ENCODE measurements at regions not wholly inside any gene's neighbourhood (a gene's known extent, or its start where the extent isn't known, plus 50 kb on each side); places are given as distances from the start of the nearest gene placed in this dataset.
"Not testable (repeated sequence)": the region's sequence is repeated elsewhere in the genome, so short reads cannot be mapped to it uniquely, and the experiment has no call there.

DNA sequence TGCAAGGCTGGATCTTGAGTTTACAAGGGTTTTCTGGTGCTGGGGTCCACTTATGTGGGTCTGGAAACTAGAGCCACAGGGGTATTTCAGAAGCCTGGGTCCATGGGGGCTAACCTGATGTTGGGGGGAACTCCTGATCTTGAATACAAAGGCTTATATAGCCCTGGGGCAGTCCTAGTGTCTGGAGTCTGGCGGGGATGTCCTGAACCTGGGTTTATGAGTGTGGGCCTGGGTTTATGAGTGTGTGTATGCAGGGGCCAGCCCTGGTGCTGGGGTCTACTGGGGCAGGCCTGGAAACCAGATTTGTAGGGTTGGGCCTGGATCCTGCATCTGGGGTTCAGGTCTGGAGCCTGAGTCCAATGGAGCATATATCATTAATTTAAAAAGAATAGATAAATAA lies 146.5 kb upstream of the C1GALT1 start:
- H3K27me3 Mint-ChIP-seq (ENCODE audit: low read depth) = no peaks in the 10 kb centered on the region

DNA sequence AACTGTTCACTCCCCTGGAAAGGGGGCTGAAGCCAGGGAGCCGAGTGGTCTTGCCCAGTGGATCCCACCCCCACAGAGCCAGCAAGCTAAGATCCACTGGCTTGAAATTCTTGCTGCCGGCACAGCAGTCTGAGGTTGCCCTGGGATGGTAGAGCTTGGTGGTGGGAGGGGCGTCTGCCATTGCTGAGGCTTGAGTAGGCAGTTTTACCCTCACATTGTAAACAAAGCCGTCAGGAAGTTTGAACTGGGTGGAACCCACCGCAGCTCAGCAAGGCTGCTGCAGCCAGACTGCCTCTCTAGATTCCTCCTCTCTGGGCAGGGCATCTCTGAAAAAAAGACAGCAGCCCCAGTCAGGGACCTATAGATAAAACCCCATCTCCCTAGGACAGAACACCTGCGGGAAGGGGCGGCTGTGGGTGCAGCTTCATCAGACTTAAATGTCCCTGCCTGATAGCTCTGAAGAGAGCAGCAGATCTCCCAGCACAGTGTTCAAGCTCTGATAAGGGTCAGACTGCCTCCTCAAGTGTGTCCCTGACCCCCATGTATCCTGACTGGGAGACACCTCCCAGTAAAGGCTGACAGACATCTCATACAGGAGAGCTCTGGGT lies 140.0 kb upstream of the C1GALT1 start:
- H3K9ac ChIP-seq (ENCODE audit: extremely low read depth, insufficient read length, low read length); H2BK5ac ChIP-seq (ENCODE audit: insufficient read length, low read length); H2AFZ ChIP-seq (ENCODE audit: low read length); H3K9me3 ChIP-seq (ENCODE audit: control insufficient read depth, low read depth, low read length); H3K14ac ChIP-seq (ENCODE audit: insufficient read depth, low read length); H2AK5ac ChIP-seq (ENCODE audit: insufficient read length, low read length); H2BK12ac ChIP-seq (ENCODE audit: insufficient read length, low read depth, low read length); H3K56ac ChIP-seq (ENCODE audit: insufficient read length, low read depth, low read length); H4K20me1 ChIP-seq (ENCODE audit: control insufficient read depth, insufficient read depth, insufficient read length); H3K79me2 ChIP-seq (ENCODE audit: insufficient read depth, low read length); H2BK120ac ChIP-seq (ENCODE audit: low read depth, low read length, poor library complexity, severe bottlenecking); H4K5ac ChIP-seq (ENCODE audit: insufficient read length, low read depth, low read length); H3K4me1 ChIP-seq (ENCODE audit: insufficient read depth, low read length); H2BK15ac ChIP-seq (ENCODE audit: low read depth, low read length); H3T11ph ChIP-seq (ENCODE audit: low read length); DNase-seq; H3K23ac ChIP-seq (ENCODE audit: insufficient read length, low read depth, low read length); H3K36me3 Mint-ChIP-seq (ENCODE audit: insufficient read depth in 1 of 3, low read depth in 3 of 3); H4K8ac ChIP-seq (replicated peaks; ENCODE audit: insufficient read length, low read depth, low read length); H3K27ac Mint-ChIP-seq; H3K27ac ChIP-seq (ENCODE audit: insufficient read length, low read depth, low read length); H3K18ac ChIP-seq (ENCODE audit: insufficient read length, low read depth, low read length); H3K79me1 ChIP-seq (ENCODE audit: insufficient read depth, low read depth, low read length, poor library complexity, severe bottlenecking); H3K9me3 Mint-ChIP-seq; H3K23me2 ChIP-seq (ENCODE audit: insufficient read length, low read depth, low read length, poor library complexity, severe bottlenecking); H3K27me3 ChIP-seq (ENCODE audit: insufficient read depth, low read length); H3K4me2 ChIP-seq (ENCODE audit: insufficient read depth, insufficient read length, low read length); H3K4me3 Mint-ChIP-seq; H3K4ac ChIP-seq (ENCODE audit: low read depth, low read length); H2BK20ac ChIP-seq (ENCODE audit: low read depth, low read length, poor library complexity, severe bottlenecking); H4K91ac ChIP-seq (ENCODE audit: insufficient read length, low read depth, low read length); H3K27me3 Mint-ChIP-seq (ENCODE audit: low read depth); H3K4me1 Mint-ChIP-seq: not testable (repeated sequence)
- WGBS (ENCODE audit: extremely low coverage, insufficient read length, low lambda C conversion rate) = no CpG with 5 or more reads among the region's 7 CpGs

More for the DNA sequence above, 146.5 kb upstream of the C1GALT1 start:
- Histone ChIP-seq H3K27me3 (ENCODE audit: insufficient read depth, low read length) (no peaks in the 10 kb centered on the region), H4K5ac (ENCODE audit: insufficient read length, low read depth, low read length) (no peak overlapping the region), H2BK15ac (ENCODE audit: low read depth, low read length) (no peak overlapping the region), H3K4me1 (ENCODE audit: insufficient read depth, low read length) (no peaks in the 10 kb centered on the region), H2BK120ac (ENCODE audit: low read depth, low read length, poor library complexity, severe bottlenecking) (no peak overlapping the region), H3K23me2 (ENCODE audit: insufficient read length, low read depth, low read length, poor library complexity, severe bottlenecking) (no peaks in the 10 kb centered on the region), H3K9ac (ENCODE audit: extremely low read depth, insufficient read length, low read length) (no peak overlapping the region), H4K91ac (ENCODE audit: insufficient read length, low read depth, low read length) (no peak overlapping the region), H4K20me1 (ENCODE audit: control insufficient read depth, insufficient read depth, insufficient read length) (no peaks in the 10 kb centered on the region), H3T11ph (ENCODE audit: low read length) (no peak overlapping the region), H2AK5ac (ENCODE audit: insufficient read length, low read length) (no peak overlapping the region), H3K23ac (ENCODE audit: insufficient read length, low read depth, low read length) (no peak overlapping the region), H3K9me3 (ENCODE audit: control insufficient read depth, low read depth, low read length) (no peaks in the 10 kb centered on the region), H3K14ac (ENCODE audit: insufficient read depth, low read length) (no peak overlapping the region), H2BK5ac (ENCODE audit: insufficient read length, low read length) (no peak overlapping the region), H3K4me2 (ENCODE audit: insufficient read depth, insufficient read length, low read length) (no peak overlapping the region), H2AFZ (ENCODE audit: low read length) (no peak overlapping the region), H2BK20ac (ENCODE audit: low read depth, low read length, poor library complexity, severe bottlenecking) (no peak overlapping the region), H3K18ac (ENCODE audit: insufficient read length, low read depth, low read length) (no peak overlapping the region), H3K56ac (ENCODE audit: insufficient read length, low read depth, low read length) (no peak overlapping the region), H2BK12ac (ENCODE audit: insufficient read length, low read depth, low read length) (no peak overlapping the region), H4K8ac (replicated peaks; ENCODE audit: insufficient read length, low read depth, low read length) (no peak overlapping the region), H3K4ac (ENCODE audit: low read depth, low read length) (no peak overlapping the region), H3K27ac (ENCODE audit: insufficient read length, low read depth, low read length) (no peak overlapping the region), H3K79me1 (ENCODE audit: insufficient read depth, low read depth, low read length, poor library complexity, severe bottlenecking) (no peaks in the 10 kb centered on the region), H3K79me2 (ENCODE audit: insufficient read depth, low read length) (no peaks in the 10 kb centered on the region)
- H3K4me1 Mint-ChIP-seq = peaks cover 5 to 9% of the 10 kb centered on the region in 2 experiments
- TF ChIP-seq, protein P1, sequence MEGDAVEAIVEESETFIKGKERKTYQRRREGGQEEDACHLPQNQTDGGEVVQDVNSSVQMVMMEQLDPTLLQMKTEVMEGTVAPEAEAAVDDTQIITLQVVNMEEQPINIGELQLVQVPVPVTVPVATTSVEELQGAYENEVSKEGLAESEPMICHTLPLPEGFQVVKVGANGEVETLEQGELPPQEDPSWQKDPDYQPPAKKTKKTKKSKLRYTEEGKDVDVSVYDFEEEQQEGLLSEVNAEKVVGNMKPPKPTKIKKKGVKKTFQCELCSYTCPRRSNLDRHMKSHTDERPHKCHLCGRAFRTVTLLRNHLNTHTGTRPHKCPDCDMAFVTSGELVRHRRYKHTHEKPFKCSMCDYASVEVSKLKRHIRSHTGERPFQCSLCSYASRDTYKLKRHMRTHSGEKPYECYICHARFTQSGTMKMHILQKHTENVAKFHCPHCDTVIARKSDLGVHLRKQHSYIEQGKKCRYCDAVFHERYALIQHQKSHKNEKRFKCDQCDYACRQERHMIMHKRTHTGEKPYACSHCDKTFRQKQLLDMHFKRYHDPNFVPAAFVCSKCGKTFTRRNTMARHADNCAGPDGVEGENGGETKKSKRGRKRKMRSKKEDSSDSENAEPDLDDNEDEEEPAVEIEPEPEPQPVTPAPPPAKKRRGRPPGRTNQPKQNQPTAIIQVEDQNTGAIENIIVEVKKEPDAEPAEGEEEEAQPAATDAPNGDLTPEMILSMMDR (conservative IDR thresholded peaks at IDR 0.05) = no peak
- no CpG with 5 or more reads among the region's 1 CpG for WGBS (ENCODE audit: extremely low coverage, insufficient read length, low lambda C conversion rate)
- peaks cover 0 to 2% (median 0%) of the 10 kb centered on the region in 3 experiments; a peak in 1 of 7 replicates for H3K36me3 Mint-ChIP-seq (ENCODE audit: insufficient read depth in 1 of 3, low read depth in 3 of 3)
- no peak overlapping the region for H3K27ac Mint-ChIP-seq
- peaks cover 2 to 6% of the 10 kb centered on the region in 2 experiments; a peak in 3 of 5 replicates for H3K9me3 Mint-ChIP-seq
- DNase-seq = no peak
- no peak overlapping the region for H3K4me3 Mint-ChIP-seq
